ENCODE measurements at regions not wholly inside any gene's neighbourhood (a gene's known extent, or its start where the extent isn't known, plus 50 kb on each side); places are given as distances from the start of the nearest gene placed in this dataset.

DNA sequence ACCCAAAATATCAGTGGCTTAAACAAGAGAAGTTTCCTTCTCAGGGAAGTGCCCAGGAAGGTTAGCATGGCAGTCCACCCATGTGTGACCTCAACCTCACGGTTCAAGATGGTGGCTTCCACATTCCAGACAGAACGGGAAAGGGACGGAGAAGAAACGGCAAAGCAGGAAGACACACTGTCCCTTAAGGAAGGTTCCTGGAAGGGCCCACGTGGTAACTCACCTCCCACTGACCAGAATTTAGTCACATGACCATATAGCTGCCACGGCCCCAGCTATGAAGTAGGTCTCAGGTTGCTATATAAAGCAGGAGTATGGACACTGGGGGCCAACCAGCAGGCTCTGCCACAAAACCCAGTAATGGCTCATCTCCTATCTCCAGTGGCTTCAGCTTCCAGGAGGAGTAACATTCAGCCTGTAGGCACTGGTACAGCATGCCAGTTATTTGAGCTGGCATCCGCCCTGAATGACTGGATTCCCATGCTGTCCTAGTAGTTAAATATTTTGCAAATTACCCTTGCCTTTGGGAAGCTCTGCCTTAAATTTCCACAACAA lies 278.5 kb upstream of the KLF14 start:
- H3K4me3 Mint-ChIP-seq, result peak overlapping the region; percentile 69
- DNase-seq (no peak), ATAC-seq (no peak)
- H3K4me1 Mint-ChIP-seq (ENCODE audit: low read depth), result peaks cover 90% of the 10 kb centered on the region
- no peaks in the 10 kb centered on the region for H3K9me3 Mint-ChIP-seq
- H3K27me3 Mint-ChIP-seq (ENCODE audit: low read depth), result no peaks in the 10 kb centered on the region
- H3K36me3 Mint-ChIP-seq (ENCODE audit: insufficient read depth), result peaks cover 26% of the 10 kb centered on the region

GRCh38 chr7:131013716-131014115 lies 279.7 kb upstream of the KLF14 start:
- peak overlapping the region; percentile 35 for H3K4me3 Mint-ChIP-seq
- DNase-seq, result no peak
- no peaks in the 10 kb centered on the region for H3K9me3 Mint-ChIP-seq
- H3K27me3 Mint-ChIP-seq (ENCODE audit: low read depth), result no peaks in the 10 kb centered on the region
- H3K36me3 Mint-ChIP-seq (ENCODE audit: insufficient read depth), result peaks cover 36% of the 10 kb centered on the region
- no peak for ATAC-seq
- peaks cover 91% of the 10 kb centered on the region for H3K4me1 Mint-ChIP-seq (ENCODE audit: low read depth)

DNA sequence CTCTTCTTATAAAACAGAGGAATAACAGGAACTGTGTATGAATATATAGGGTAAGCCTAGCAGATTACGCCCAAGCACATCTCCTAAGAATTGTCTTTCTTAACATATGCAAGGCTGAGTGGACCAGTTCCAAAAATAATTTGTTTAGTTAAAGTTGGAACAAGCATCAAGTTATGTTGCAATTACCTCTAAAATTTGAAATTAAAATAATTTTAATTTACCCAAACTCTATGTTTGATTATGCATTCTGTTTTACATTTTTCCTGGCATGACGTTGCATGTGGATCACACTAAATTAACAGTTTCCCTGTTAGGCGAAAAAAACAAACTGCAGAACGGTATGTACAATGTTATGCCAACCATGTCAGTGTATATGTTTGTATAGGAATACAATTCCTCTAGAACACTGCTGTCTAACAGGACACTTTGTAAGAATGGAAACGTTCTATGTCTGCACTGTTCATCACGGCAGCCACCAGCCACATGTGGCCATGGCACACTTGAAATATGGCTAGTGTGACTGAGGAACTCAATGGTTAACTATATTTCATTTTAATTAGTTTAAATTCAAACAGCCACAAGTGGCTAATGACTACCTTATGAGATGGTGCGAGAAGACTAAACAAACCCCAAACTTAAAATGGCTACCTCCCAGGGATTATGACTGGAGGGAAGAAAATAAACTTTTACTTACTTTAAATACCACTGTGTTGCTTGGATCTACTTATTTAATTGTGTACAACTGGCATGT lies 281.1 kb upstream of the KLF14 start:
- peaks cover 91% of the 10 kb centered on the region for H3K4me1 Mint-ChIP-seq (ENCODE audit: low read depth)
- H3K4me3 Mint-ChIP-seq, result no peak overlapping the region
- H3K9me3 Mint-ChIP-seq, result no peaks in the 10 kb centered on the region
- H3K36me3 Mint-ChIP-seq (ENCODE audit: insufficient read depth), result peaks cover 36% of the 10 kb centered on the region
- DNase-seq (no peak), ATAC-seq (no peak)
- H3K27me3 Mint-ChIP-seq (ENCODE audit: low read depth), result no peaks in the 10 kb centered on the region

DNA sequence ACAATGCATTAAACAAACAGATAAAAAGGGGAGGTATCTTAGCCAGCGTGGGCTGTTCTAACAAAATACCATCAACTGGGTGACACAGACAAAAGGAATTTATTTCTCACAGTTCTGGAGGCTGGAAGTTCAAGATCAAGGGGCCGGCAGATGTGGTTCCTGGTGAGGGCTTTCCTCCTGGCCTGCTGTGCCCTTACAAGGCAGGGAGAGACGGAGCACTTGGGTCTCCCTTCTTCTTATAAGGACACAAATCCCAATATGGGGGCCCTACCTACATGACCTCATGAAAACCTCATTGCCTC lies 281.6 kb upstream of the KLF14 start:
- H3K4me1 Mint-ChIP-seq (ENCODE audit: low read depth), result peaks cover 91% of the 10 kb centered on the region
- H3K36me3 Mint-ChIP-seq (ENCODE audit: insufficient read depth), result peaks cover 36% of the 10 kb centered on the region
- H3K4me3 Mint-ChIP-seq, result no peak overlapping the region

DNA sequence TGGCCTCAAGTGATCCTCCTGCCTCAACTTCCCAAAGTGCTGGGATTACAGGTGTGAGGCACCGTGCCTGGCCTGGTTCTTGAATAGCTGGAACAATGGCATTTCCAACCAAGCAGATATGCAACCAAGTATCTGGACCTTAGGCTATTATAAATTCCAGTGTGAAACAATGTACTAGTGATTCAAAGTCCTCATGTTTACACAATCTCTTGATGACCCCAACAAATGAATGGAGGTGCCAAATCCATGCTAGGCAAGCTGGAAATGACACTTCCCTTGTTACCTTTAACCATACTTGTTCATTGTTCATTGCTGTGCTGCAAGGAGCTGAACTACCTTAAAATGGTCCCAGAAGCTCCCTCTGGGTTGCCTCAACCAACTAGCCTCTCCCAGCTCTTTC lies 282.2 kb upstream of the KLF14 start:
- DNase-seq (no peak), ATAC-seq (no peak)
- H3K4me1 Mint-ChIP-seq (ENCODE audit: low read depth), result peaks cover 90% of the 10 kb centered on the region

More for the DNA sequence above, 281.6 kb upstream of the KLF14 start:
- Mint-ChIP-seq H3K27me3 (ENCODE audit: low read depth) (no peaks in the 10 kb centered on the region), H3K9me3 (no peaks in the 10 kb centered on the region)
- DNase-seq (no peak), ATAC-seq (no peak)

DNA sequence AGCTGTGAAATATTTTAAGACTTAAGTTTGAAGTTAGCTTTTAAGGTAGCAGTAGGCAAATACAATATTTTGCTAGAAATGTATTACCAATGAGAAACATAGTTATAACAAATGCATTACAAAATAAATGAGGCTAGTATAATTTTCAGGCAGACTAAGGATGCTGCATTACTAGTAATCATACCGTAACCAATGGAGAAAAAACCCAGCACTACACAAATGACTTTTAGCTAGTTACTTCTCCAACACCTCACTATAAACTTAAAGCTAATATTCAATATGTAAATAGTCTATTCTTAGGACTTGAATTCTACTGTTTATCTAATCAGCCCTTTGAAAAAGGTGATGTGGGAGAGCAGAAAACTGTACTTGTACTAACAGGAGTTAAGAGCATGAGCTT lies 285.3 kb upstream of the KLF14 start:
- Mint-ChIP-seq H3K4me1 (ENCODE audit: low read depth) (peaks cover 87% of the 10 kb centered on the region), H3K4me3 (no peak overlapping the region), H3K9me3 (peaks cover 7% of the 10 kb centered on the region), H3K36me3 (ENCODE audit: insufficient read depth) (peaks cover 46% of the 10 kb centered on the region), H3K27me3 (ENCODE audit: low read depth) (no peaks in the 10 kb centered on the region)
- peak; percentile 10 to 18 for ATAC-seq
- DNase-seq, result no peak

More for the DNA sequence above, 282.2 kb upstream of the KLF14 start:
- Mint-ChIP-seq H3K36me3 (ENCODE audit: insufficient read depth) (peaks cover 36% of the 10 kb centered on the region), H3K9me3 (no peaks in the 10 kb centered on the region), H3K27me3 (ENCODE audit: low read depth) (no peaks in the 10 kb centered on the region), H3K4me3 (no peak overlapping the region)

DNA sequence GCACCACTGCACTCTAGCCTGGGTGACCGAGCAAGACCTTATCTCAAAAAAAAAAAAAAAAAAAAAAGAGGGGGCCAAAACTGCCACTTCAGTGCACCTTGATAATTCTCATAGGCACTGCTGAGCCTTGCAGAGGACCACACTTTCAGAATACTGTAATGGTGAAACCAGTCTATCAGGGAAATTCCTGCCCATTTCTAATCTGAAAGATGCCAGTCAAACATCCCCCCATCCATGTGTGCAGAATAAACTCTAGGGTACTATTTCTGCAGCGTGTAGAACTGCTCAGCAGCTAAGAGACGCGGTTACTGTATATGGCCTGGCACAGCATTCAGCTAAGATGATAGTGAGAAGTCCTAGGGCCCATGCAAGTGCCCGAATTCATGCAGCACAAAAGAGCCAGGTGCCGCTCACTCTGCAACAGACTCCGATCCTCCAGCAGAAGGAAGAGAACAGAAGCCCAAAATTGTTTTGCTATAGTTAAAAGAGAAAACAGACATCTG lies 286.8 kb upstream of the KLF14 start:
- peak; percentile 55 to 58 for ATAC-seq
- peak overlapping the region; percentile 64 for H3K4me3 Mint-ChIP-seq
- peaks cover 38% of the 10 kb centered on the region for H3K36me3 Mint-ChIP-seq (ENCODE audit: insufficient read depth)
- DNase-seq, result no peak
- peaks cover 7% of the 10 kb centered on the region for H3K9me3 Mint-ChIP-seq
- H3K27me3 Mint-ChIP-seq (ENCODE audit: low read depth), result no peaks in the 10 kb centered on the region
- H3K4me1 Mint-ChIP-seq (ENCODE audit: low read depth), result peaks cover 86% of the 10 kb centered on the region

GRCh38 chr7:131021460-131021859 lies 287.5 kb upstream of the KLF14 start:
- Mint-ChIP-seq H3K4me1 (ENCODE audit: low read depth) (peaks cover 86% of the 10 kb centered on the region), H3K9me3 (peaks cover 7% of the 10 kb centered on the region), H3K36me3 (ENCODE audit: insufficient read depth) (peaks cover 37% of the 10 kb centered on the region), H3K27me3 (ENCODE audit: low read depth) (no peaks in the 10 kb centered on the region), H3K4me3 (peak overlapping the region; percentile 64)
- ATAC-seq (peak; percentile 63 to 72), DNase-seq (no peak)

GRCh38 chr7:131021902-131022301 lies 287.9 kb upstream of the KLF14 start:
- peaks cover 7% of the 10 kb centered on the region for H3K9me3 Mint-ChIP-seq
- H3K4me1 Mint-ChIP-seq (ENCODE audit: low read depth), result peaks cover 86% of the 10 kb centered on the region

GRCh38 chr7:131026297-131027000 lies 292.4 kb upstream of the KLF14 start:
- ATAC-seq, result peak; percentile 33 to 69
- H3K4me3 Mint-ChIP-seq, result peak overlapping the region; percentile 31

More at GRCh38 chr7:131021902-131022301, 287.9 kb upstream of the KLF14 start:
- no peak for DNase-seq
- no peak for ATAC-seq
- Mint-ChIP-seq H3K36me3 (ENCODE audit: insufficient read depth) (peaks cover 40% of the 10 kb centered on the region), H3K4me3 (peak overlapping the region; percentile 64), H3K27me3 (ENCODE audit: low read depth) (no peaks in the 10 kb centered on the region)

DNA sequence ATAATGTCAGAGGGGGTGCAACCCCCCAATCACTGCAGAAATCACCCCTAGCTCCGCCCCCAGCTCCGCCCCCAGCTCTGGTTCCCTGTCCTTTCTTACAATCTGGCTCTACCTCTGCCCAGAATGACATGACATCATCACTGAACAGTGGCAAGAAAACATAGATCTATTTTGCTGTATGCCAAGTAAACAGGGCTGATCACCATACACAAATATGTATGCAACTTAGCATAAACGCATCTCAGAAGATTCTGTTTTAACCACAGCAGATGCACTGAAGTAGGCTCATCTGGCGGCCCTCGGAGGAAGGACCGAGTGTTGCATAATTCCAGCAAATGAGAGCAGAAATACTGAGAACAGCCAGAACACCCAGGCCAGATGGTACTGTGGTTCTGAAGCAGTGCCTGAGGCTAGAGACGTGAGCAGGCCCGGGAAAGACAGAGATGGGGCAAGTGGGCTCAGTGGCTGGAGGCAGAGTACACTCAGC lies 293.3 kb upstream of the KLF14 start:
- ATAC-seq, result peak in 1 of 2 donors; percentile 8
- Mint-ChIP-seq H3K4me3 (no peak overlapping the region), H3K27me3 (ENCODE audit: low read depth) (no peaks in the 10 kb centered on the region), H3K9me3 (peaks cover 7% of the 10 kb centered on the region), H3K4me1 (ENCODE audit: low read depth) (peaks cover 90% of the 10 kb centered on the region), H3K36me3 (ENCODE audit: insufficient read depth) (peaks cover 39% of the 10 kb centered on the region)
- peak; percentile 31 for DNase-seq

More at GRCh38 chr7:131026297-131027000, 292.4 kb upstream of the KLF14 start:
- peaks cover 7% of the 10 kb centered on the region for H3K9me3 Mint-ChIP-seq
- no peaks in the 10 kb centered on the region for H3K27me3 Mint-ChIP-seq (ENCODE audit: low read depth)
- DNase-seq, result no peak
- peaks cover 88% of the 10 kb centered on the region for H3K4me1 Mint-ChIP-seq (ENCODE audit: low read depth)
- peaks cover 42% of the 10 kb centered on the region for H3K36me3 Mint-ChIP-seq (ENCODE audit: insufficient read depth)

DNA sequence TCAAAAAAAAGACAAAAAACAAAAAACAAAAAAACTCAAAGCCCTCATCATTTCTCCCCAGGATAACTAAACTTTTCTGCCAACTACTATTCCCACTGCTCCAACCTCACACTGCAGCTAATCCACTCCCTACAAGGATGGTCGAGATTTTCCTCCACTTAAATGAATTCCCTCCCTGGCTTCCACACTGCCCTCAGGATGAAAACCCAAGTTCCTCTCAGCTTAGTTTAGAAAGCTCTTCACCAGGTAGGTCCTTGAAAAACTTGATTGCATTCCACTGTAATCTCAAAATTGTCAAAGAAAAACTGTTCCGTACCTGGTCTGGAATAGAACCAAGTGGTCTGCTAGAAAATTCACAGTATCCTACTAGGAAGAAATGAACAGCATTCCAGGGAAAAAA lies 294.3 kb upstream of the KLF14 start:
- H3K36me3 Mint-ChIP-seq (ENCODE audit: insufficient read depth), result peaks cover 33% of the 10 kb centered on the region

GRCh38 chr7:131029002-131029401 lies 295.0 kb upstream of the KLF14 start:
- DNase-seq, result no peak
- Mint-ChIP-seq H3K9me3 (peaks cover 2% of the 10 kb centered on the region), H3K27me3 (ENCODE audit: low read depth) (no peaks in the 10 kb centered on the region), H3K4me1 (ENCODE audit: low read depth) (peaks cover 92% of the 10 kb centered on the region), H3K36me3 (ENCODE audit: insufficient read depth) (peaks cover 30% of the 10 kb centered on the region), H3K4me3 (no peak overlapping the region)
- no peak for ATAC-seq

More for the DNA sequence above, 294.3 kb upstream of the KLF14 start:
- peaks cover 91% of the 10 kb centered on the region for H3K4me1 Mint-ChIP-seq (ENCODE audit: low read depth)
- no peak for ATAC-seq
- H3K27me3 Mint-ChIP-seq (ENCODE audit: low read depth), result no peaks in the 10 kb centered on the region
- peaks cover 6% of the 10 kb centered on the region for H3K9me3 Mint-ChIP-seq
- H3K4me3 Mint-ChIP-seq, result peak overlapping the region; percentile 40
- DNase-seq, result no peak

DNA sequence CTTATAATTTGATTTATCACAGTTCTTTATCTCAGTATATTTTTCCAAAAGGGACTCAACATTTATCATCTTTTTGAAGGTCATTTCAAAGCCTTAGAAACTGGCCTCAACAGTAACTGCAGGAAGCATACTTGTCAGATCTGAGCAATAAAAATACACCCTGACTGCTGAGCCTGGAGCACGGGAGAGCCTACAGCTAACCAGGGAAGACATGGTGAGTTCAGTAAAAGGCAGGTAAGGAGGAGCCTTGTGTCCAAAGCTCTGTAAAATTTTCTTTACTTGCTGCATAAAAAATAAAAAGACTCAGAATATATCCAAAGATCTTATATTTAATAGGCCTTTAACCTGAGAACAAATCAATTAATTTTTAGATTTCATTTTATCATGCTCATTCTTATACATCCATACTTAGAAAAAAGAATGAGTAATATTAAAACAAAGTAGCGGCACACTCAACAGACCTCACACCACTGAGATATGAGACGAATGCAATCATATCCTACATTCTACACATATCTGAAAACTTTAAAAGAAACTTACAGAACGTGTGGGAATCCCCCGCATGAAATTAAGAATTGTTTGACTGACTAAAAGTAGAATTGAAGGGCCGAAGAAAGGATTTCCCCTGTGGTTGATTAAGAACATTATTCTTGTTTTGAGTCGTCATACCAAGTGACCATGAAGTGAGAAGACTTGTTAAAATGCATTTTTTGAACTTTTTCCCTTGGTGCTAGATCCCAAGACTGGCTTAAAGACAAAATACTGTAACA lies 296.4 kb upstream of the MKLN1 start:
- Mint-ChIP-seq H3K36me3 (ENCODE audit: insufficient read depth) (peaks cover 34% of the 10 kb centered on the region), H3K4me1 (ENCODE audit: low read depth) (peaks cover 92% of the 10 kb centered on the region), H3K4me3 (peak overlapping the region; percentile 77), H3K9me3 (no peaks in the 10 kb centered on the region), H3K27me3 (ENCODE audit: low read depth) (no peaks in the 10 kb centered on the region)
- ATAC-seq (peak; percentile 90 to 92), DNase-seq (no peak)
